Hypothalamus (tissue), 51 donors: ENCODE measurements at regions not wholly inside any gene's neighbourhood (a gene's known extent, or its start where the extent isn't known, plus 50 kb on each side); places are given as distances from the start of the nearest gene placed in this dataset.

Experiments used
- DNase-seq, 51 donors: peaks; one replicate each; lab custom pipeline; 2025; lab: John Stamatoyannopoulos, UW

DNA sequence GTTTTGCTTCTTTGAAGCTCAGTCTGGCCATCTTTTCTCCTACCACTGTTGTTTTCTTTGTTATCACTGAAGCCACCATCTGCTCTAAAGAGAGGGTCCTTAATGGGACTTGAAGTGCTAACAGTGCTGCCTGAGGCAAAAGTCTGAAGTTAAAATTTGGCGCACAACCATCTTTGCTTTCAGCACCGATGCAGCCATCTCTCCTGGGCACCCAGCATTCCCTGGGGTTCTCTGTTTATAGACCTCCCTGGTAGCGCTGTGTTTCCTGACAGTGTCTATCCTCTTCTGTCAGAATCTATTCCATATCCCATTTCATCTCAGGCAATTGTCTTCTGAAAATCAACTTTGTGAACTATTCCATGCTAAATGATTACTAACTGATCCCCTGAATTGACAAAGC lies 491.5 kb upstream of the MPDZ start:
- no peak for DNase-seq

DNA sequence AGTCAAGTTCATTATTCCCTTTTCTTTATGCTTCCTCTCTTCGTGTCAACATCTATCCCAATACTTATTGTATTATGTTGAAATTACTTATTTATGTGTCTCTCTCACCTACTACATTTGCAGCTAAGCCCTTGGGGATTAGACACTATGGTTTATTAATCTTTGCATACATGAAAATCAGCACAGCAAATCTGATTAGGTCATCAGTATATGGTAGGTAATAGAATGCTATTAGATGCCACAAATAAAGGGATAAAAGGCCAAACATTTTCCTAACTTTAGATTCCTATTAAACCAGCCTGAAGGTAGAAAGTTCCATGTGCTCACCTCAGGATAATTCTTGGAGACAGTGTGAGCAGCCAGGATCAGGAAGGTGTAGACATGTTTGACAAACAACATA lies 490.1 kb upstream of the MPDZ start:
- DNase-seq, result no peak

DNA sequence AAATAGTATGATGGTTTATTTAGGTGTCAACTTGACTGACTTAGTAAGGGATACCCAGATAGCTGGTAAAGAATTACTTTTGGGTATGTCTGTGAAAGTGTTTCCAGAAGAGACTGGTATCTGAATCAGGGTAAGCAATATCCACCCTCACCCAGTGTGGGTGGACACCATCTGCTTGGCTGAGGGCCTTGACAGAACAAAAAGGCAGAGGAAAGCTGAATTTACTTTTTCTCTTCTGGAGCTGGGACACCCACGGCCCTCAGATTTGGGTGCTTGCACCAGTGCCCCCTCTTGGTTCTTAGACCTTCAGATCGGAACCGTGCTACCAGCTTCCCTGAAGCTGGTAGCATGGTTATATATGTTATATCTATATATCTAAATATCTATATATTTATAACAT lies 489.5 kb upstream of the MPDZ start:
- DNase-seq, result no peak

DNA sequence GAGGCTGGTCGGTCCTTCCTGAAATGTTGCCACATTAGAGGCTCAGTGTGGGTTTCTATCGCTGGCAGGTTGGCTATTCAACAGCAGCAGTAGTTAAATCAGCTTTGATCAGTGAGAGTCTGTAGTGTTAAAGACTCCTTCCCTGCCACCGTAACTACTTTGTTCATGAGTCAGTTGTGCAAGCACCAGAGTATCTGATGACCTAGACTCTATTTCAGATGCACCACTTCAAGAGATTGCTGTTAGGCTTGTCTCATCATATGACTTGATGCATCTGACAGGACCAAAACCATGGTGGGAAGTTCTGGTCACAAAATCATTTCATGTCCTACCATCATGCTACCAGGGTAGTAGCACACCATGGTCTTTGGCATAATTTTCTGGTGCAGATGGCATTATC lies 482.7 kb upstream of the MPDZ start:
- DNase-seq, result no peak

DNA sequence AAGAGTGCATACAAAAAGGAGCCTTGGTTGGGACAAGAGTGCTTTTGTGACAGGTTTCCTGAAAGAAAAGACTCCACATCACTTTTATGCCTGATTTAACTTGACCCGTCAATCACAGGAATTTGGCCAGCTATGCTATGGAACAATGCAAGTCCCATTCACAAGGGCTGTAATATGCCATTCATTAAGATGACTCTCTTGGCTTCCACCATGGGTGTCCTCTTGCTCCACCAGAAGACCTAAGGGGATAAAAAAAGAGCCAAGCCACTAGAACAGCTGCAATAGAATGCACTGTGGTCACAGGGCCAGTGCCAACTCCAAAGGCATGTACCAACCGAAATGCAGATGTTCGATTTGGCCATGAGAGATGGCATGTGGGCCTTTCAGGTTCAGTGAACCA lies 480.1 kb upstream of the MPDZ start:
- no peak for DNase-seq

DNA sequence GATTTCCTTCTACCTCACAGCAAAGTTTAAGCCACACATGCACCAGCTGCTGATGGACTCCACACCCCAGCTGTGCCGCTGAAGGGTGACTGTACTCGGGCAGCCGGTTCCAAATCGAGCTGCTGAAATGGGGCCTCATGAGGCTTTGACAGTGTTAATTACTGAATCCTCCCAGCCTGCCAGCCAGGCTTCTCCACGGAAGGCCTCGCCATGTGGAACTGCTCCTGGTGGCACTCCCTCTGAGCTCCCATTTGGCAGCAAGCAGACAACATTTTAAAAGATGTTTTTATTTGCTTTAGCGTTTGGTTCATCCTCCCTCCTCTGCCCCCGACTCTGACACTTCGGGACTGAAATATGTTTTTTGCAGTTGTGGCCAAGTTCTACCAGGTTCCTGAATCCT lies 479.4 kb upstream of the MPDZ start:
- no peak for DNase-seq

DNA sequence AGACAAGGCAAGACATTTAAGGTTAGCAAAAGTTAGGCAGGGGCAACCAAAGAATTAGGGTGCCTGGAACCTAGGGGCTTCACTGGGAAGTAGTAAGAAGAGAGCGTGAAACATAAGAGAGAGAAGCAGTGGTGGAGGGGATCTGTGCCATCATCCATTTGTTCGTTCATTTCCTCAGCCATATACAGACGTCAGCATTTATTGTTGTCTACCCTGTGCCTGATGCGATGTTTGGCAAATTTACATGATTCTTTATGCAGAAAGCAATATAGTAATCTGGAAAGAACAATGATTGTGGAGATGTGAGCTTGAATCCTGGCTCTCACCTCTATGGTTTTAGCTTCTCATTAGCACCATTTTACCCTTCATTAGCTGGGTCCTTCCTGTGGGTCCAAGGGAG lies 477.5 kb upstream of the MPDZ start:
- no peak for DNase-seq

DNA sequence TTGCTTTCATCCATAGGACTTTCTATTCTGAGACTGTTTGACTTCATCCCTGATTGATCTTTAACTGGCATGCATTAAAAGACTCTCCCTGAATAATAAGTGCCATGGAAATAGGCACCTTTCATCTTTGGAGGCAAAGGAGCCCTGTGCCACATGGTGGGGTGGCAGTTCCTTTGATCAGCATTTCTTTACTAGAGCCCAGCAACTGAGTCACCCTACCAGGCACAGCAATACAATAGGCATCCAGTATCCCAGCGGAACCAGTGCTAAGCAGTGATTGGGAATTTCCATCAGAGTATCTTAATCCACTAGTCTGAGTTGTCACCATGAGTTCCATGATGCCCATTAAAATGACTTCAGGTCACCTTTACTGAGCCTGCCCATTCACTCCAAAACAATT lies 476.1 kb upstream of the MPDZ start:
- DNase-seq, result no peak

DNA sequence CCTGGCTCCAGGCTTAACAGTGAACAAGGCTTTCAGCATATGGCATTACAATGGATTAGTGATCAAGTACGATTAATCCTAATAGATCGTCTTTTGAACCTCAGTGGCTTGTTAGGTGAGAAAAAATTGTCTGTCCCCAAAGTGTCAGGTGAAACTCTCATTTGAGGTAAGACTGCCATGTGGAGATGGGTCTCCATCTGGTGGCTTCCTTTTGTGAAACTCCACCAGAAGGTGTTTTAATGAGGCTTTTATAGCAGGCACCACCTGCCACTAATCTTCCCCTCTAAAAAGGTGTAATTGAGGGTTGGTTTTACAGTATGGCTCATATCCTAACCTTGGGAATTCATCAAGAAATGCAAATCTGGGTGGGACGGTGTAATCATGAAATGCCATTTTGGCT lies 471.1 kb upstream of the MPDZ start:
- no peak for DNase-seq

DNA sequence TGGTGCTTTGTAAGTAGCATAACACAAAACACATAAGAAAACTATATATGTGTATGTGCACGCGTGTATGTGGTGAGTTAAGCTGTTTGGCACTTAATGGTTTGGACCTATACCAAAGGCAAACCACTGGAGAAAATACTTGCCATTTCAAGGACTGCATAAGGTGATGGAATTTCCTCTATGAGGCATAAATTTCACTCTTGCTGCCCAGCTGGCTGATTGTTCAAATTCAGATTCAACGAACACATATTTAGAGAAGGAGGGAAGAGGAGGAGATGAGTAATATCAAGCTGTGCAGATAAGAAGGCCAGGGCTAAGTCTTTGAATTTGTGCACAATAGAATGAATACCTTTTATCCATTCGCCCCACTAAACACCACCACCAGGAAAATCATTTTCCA lies 470.6 kb upstream of the MPDZ start:
- no peak for DNase-seq

DNA sequence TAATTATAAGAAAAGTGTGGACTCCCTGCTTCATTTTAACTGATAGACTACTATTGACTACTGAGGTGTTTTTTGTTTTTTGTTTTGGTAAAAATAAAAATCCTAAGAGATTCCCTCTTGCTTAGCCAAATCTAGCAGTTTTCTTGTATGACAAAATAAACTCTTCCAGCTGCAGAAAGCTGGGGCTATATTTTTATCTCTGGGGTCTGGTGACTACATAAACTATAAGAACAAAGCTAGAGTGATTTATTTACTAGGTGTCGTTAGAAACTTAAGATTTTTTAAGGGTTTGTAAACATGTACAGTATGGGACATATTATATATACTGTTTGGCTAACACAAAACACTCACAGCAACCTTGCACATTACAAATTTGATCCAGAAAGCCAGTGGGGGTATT lies 467.4 kb upstream of the MPDZ start:
- DNase-seq, result no peak

DNA sequence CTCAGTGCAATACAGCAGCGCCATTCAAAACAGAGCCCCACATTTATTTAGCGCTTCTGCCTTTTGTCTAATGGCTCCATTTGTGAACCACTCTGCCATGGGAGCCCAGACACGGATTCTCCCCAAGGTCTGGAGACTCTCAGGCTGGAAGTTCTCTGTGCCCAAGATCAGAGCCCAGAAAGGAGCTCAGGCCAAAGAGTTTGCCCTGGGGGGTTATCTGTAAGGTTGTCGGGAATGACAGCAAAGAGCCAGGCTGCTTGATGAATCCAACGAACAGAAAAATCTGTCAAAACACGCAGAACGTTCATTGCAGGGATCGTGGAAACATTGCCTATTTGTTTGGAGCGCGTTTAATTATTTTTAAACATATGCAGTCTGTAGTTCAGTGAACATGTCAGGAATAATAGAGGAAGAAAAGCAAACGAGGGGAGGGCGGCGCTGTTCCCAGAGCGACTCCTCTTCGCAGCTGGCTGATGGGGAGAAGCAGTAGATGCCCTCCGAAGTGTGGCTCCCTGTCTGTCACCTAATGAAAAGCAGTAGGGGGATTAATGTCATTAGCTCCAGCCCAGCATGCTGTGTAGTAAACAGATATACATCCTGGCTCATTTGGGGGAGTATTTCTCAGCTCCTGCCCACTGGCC lies 464.9 kb upstream of the MPDZ start:
- peak in 1 of 51 donors; percentile 4 for DNase-seq

DNA sequence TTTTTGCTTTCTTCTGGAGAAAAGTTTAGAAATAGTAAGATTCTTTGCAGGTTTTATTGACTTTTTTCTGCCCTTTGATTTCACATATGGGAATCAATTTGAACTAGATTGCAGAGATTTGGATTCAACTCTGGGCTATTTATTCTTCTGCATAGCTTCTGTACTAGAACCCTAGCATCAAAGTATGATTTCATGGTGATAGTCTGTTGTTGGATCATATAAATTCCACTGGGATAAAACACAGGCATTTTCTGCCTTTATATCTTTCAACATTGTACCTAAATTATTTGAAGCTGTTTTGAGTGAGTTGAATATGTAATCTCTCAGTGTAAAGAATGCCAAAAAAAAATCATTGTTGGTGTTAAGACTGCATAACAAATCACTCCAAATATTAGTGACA lies 458.4 kb upstream of the MPDZ start:
- DNase-seq, result no peak

DNA sequence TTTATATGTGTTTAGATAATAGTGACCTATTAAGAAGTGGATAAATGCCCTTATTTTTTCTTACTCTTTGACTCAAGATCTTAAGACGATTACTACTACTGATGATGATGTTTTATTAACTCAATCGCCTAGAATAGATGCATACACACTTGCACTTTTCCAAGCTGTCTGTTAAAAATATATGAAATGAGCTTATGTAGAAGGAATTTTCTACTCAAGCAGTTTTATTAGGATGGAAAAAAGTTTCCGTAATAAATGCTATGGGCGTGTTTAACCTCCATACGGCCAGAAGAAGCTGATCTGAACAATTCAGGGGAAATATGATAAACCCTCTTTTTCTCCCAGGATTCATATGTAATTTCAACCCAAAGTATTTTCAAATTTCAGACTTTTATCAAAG lies 455.7 kb upstream of the MPDZ start:
- DNase-seq, result no peak

DNA sequence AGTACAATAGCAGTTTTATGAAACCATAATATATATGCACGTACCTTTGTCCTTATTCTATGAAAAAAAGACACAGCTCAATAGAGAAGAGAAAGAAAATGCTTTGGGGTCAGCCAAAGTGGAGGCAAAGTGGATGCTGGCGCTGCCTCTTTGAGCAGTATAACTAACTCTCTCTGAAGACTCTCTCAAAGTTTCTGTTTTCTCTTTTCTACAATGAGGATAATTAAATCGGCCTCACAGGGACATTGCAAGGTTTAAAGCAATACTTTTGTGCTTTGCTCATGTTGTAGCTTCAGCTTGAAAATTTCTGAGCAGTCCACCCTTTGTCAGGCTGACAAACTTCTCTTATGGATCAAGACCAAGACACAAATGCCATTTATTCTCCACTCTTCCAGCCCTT lies 455.1 kb upstream of the MPDZ start:
- no peak for DNase-seq

DNA sequence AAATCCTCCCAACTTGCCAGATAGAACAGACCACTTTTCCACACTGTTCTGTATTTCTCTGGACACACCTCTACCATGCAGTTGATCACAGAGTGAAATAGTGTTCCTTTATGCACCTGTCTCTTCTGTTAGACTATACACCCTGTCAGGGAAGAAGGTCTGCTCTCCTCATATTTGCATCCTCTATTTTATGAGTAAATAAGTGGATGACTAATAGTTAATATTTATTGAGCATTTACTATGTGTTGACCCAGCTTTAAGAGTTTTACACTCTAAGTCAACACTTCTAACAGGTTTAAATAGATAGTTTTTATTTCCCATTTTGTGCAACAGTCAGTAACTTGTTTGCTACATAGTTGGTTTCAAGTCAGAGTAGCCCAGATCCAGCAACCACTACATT lies 452.8 kb upstream of the MPDZ start:
- DNase-seq, result no peak

DNA sequence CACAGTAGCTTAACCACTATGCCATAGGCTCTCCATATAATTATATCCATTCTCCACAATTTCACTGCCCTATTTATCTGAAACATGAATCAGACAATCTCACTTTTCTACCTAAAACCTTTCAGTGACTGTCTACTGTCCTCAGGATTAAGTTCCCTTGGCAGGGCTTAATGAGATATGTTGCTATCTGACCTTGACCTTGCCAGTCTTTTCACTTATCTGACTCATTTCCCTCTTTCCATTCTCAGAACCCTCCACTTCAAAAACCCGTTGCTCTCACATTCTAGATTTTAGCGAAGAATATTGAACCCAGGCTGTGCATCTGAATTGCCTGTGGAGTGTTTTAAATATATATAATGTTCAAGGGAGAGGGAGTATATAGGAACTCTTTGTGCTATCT lies 452.1 kb upstream of the MPDZ start:
- DNase-seq, result no peak

DNA sequence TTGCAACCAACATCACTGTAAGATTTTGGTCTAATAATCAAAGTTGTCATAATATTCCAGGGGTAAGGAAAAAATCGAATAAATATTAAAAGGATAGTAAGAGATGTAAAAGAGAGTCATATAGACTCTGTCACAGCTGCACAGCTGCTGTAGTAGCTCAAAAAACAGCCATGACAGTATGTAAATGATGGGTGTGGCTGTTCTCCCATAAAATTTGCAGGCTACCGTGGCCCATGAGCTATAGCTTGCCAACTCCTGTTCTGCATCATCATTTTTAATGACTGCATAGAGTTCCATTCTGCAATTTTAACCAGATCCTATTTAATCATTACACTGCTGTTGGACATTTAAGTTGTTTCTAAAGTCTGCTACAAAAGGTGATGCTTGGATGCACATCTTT lies 450.5 kb upstream of the MPDZ start:
- no peak for DNase-seq

DNA sequence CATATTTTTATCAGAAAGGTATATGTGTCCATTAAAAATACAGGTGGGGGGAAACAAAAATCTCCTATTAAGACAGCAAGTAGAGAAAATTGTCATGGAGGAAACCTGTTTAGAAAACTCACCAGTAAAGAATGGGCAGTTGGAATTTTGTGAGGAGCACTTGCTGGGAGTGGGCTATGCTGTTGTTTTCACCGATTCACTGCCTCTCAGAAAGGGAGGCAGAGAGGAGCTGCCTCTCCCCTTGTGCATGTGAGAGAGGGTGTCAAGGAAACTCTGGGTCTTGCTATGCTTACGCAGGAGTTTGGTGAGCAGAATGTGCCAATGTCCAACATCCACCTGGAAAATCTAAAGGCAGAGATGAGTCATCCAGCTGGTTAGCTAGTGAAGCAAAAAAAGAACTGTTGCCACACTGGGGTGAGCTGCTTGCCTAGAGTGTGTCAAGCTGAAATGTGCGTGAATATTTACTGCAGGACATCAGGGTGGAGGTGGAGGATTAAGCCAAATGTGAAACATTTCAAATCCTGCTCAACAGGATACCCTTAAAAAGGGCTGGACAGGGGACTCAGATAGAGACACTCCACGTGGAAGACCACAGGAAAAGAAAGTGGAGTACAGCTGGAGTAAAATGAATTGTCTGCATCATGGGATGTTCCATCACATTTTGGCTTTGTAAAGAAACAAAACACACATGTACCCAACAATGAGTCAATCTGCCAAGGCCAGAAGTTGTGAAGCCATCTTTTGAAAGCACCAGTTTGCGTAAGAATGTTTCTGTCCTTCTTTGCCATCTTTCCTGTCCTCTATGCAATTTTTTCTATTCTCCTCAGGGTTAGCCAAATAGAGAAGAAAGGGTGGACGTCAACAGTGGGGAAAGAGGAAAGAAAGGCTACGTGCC lies 449.7 kb upstream of the MPDZ start:
- DNase-seq, result no peak

DNA sequence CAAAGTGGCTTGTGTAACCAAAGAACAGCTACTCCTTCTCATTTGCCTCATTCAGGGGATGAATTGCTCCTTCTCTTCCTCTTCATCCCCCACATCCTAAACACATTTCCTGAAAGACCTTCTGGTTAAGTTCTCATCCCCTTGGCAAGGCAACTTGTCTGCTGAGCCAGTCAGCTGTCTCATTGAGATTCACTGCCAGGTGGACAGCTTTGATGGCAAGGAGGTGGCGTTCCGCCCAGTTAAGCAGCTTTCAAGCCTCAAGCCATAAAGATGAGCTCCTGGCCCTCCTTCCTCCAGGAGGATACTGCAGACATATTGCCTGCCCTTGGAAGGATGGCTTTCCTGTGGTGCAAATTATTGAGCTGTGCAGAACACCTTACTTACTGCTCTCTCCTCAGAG lies 448.6 kb upstream of the MPDZ start:
- peak in 11 of 51 donors; percentile 1 to 43 (median 3) for DNase-seq

DNA sequence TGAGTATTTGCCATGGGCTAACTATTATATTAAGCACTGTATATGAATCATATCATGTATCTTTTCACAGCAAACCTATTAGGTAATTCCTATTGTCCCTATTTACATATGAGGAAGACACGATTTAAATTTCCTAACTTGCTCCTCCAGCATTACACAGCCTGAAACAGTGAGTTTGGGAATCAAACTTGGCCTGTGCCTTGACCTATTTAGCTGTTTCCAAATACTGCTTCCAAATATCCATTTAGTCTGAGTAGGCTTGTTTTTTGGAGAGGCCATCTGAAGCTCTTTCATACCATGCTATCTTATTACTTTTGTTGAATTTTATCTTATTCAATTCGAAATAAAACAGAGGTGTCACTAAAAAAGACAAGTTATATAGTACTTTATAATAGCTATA lies 447.3 kb upstream of the MPDZ start:
- no peak for DNase-seq

DNA sequence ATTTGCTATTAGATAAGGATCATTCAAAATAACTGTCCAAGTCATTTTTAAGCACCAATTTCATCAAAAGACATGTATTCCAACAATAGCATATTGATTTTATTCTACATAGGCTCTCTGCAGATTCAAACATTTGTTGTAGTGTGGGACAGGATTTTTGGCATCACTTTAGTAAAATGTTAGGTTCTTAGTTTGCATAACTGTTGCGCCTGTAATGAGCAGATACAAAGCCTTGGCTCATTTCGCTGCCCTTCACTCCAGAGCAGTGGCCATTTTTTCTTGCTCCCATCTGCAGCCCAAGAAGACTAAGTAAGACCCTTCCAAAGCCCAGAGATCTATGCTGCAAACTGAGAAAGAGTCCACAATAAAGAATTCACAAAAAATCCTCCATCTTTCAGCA lies 446.0 kb upstream of the MPDZ start:
- no peak for DNase-seq
